Fibroblast of the aortic adventitia (primary cell): ENCODE measurements at regions not wholly inside any gene's neighbourhood (a gene's known extent, or its start where the extent isn't known, plus 50 kb on each side); places are given as distances from the start of the nearest gene placed in this dataset.

Source experiments
- DNase-seq: peaks from one replicate; pipeline ENCODE4 v3.0.0-alpha.2; 2010; ENCODE audit warnings: low read depth
- H3K4me3 ChIP-seq: 2 replicates; pipeline ENCODE4 v1.5.1; 2011; ENCODE audit warnings: low read depth, mild to moderate bottlenecking, control low read depth, low read length, moderate library complexity
- CTCF ChIP-seq: IDR thresholded peaks from 2 replicates; pipeline ENCODE4 v1.5.1; 2011; ENCODE audit warnings: mild to moderate bottlenecking, low read length, control low read depth, inconsistent platforms; ENCODE audit not compliant: insufficient read depth

GRCh38 chr20:50321797-50322480 is 131.3 kb downstream of the CEBPB start:
- H3K4me3 ChIP-seq, result no peak overlapping the region
- DNase-seq, result peak; percentile 50
- no peak for TF ChIP-seq CTCF

GRCh38 chr20:50322703-50323131 is 132.1 kb downstream of the CEBPB start:
- TF ChIP-seq CTCF, result no peak
- H3K4me3 ChIP-seq, result no peak overlapping the region
- no peak for DNase-seq

GRCh38 chr20:50323209-50323608 is 132.6 kb downstream of the CEBPB start:
- TF ChIP-seq CTCF, result no peak
- H3K4me3 ChIP-seq, result no peak overlapping the region
- DNase-seq, result no peak

- TF ChIP-seq CTCF, result no peak
- DNase-seq, result no peak
These were observed 133.4 kb downstream of the CEBPB start for GRCh38 chr20:50323777-50324775.

GRCh38 chr20:50325215-50325614 is 134.6 kb downstream of the CEBPB start:
- no peak for TF ChIP-seq CTCF
- DNase-seq, result no peak
- no peak overlapping the region for H3K4me3 ChIP-seq

More at GRCh38 chr20:50323777-50324775, 133.4 kb downstream of the CEBPB start:
- no peak overlapping the region for H3K4me3 ChIP-seq

GRCh38 chr20:50325651-50326050 is 135.0 kb downstream of the CEBPB start:
- no peak for DNase-seq
- H3K4me3 ChIP-seq, result no peak overlapping the region
- no peak for TF ChIP-seq CTCF
